CD4-positive, alpha-beta T cell treated with Interleukin-15 for 4 hours (primary cell): ENCODE measurements at regions not wholly inside any gene's neighbourhood (a gene's known extent, or its start where the extent isn't known, plus 50 kb on each side); places are given as distances from the start of the nearest gene placed in this dataset.
"Not testable (repeated sequence)": the region's sequence is repeated elsewhere in the genome, so short reads cannot be mapped to it uniquely, and the experiment has no call there.

Source experiments
- DNase-seq: peaks from one replicate; pipeline ENCODE4 v3.0.0-alpha.2; 2020; ENCODE audit warnings: low spot score

DNA sequence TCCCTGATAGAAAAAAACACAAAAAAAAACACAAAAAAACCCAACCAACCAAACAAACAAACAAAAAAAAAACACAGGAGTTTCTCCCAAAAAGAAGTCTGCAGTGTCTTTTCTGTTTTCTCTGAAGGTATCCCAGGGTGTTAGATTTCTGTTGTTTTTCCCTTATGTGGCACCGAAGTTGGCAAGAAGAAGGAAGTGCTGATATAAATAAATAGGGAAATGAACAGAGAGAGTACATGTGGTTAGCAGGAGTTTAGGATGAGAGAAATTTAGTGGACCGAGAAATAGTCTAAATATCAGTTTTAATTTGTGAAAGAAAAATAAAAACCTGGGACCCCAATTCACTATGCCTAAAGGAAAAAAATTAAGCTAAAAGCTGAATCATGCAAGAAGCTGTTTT, 287.0 kb upstream of the SGCG start:
- no peak for DNase-seq

DNA sequence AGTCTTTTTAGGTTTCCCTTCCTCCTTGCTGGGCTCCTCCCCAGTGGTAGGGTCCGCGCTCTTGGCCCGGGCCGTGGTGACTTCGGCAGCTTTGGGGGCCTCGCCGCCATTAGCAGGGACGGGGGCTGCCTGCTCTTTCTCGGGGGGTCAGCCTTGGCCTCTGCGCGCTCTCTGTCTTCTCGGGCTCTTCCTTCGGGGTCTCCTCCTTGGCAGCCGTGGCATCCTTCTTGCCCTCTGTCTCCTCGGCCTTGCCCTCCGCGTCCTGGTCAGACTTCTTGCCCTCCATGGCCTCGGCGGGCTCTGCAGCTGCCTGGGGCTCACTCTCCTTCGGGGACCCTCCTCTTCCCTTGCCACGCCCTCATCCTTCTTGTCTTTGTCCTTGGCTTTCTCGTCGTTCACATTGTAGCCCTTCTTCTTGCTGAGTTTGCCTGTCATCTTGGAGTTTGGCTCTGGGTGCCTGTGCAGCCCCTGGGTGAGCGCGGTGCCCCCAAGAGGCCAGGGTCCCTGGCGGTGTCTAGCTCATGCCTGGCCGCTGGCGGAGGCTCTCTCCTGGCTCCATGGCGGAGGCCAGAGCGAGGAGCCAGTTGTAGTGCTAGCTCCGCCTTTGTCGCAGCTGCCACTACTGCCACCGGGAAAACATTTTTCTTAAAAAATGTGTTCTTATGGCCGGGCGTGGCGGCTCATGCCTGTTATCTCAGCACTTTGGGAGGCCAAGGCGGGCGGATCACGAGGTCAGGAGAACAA, 283.0 kb upstream of the SGCG start:
- DNase-seq: no peak

GRCh38 chr13:22900416-22900951, 280.3 kb upstream of the SGCG start:
- not testable (repeated sequence) for DNase-seq

GRCh38 chr13:22903301-22903700, 277.5 kb upstream of the SGCG start:
- DNase-seq: no peak

- DNase-seq: no peak
Observed at GRCh38 chr13:22903925-22904324, 276.9 kb upstream of the SGCG start.

DNA sequence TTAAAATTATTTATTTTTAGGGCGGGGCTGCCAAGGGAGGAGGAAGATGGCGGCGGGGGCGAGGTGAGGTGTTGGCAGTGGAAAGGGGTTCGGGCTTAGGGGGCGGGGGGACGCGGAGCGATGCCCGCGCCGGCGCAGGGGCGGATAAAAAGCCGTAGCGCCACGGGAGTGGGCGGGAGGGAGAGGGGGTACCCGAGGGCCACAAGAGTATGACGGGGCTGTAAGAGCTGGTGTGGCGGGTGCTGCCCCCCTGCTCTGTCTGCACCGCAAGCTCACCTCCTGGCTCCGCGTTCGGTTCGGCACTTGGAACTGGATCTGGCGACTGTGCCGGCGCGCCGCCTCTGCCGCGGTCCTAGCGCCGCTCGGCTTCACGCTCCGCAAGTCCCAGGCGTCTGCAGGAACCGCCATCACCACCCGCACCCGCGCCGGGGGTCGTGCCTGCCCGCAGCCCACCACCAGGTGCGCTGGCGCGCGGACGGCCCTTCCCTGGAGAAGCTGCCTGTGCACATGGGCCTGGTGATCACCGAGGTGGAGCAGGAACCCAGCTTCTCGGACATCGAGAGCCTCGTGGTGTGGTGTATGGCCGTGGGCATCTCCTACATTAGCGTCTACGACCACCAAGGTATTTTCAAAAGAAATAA, 265.2 kb upstream of the SGCG start:
- no peak for DNase-seq

GRCh38 chr13:22916276-22916675, 264.5 kb upstream of the SGCG start:
- DNase-seq: not testable (repeated sequence)

DNA sequence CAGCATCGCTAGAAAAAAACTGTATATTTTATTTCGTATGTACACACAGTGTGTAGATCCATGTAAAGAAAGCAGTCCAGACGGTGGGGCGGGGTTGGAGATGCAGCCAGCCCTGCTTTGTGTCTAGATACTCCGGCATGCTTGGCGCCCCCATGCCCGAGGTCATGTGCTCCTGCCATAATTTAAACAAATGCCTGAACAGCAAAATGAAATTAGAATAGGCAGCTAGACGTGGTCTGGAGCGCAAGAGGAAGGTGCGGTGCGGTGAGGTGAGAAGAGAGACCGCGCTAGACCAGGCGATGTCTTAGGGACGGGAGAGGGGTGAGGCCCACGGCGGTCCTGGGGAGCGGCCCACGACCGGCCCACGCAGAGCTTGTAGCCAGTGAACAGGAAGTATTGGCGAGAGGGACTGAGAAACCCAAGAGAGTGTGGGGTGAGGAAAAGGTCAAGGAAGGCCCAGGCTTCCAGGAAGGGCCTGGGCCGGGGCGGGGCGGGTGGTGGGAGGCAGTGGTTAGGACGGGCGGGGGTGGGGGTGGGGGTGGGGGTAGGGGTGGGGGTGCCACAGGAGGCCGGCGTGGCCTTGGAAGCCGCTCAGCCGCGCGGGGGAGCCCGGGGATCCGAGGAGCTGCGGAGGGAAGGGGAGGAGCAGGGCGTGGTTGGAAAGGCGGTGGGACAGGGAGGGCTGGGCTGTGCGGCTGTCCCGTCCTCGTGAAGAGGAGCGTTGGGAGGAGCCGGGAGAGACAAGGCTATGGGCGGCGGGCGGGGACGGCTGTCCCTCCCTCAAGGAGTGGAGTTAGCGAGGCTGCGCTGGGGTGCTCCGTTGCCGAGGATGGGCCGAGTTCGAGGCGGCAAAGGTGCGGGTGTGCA, 254.7 kb upstream of the SGCG start:
- DNase-seq: no peak

DNA sequence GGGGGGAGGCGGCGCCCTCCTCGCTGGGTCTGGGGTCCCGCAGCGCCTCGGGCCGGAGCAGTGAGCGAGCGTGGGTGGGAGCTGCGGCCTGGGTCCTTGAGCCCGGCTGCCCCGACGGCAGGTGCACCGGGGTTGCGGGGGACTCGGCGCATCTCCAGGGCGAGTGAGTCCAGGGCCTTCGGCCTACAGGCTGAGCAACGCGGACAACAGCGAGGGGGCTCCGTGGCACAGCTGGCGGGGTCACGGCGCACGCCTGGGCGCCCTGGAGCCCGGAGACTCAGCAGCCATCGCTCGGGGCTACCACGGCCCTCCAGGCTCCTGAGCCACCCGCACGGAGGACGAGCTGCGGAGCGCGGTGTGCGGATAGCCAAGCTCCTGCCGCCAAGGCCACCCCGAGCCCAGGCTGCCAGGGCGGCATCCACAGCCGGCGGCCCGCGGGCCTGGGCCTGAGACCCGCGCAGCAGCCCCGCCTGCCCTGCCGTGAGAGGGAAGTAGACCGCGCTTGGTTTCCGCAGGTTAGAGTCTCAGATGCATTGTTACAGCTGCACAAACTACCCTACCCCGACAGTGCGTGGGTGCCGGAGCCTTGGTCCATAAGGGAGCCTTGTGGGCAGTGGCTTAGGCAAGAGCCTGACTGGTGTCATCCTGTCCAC, 253.9 kb upstream of the SGCG start:
- DNase-seq: no peak

DNA sequence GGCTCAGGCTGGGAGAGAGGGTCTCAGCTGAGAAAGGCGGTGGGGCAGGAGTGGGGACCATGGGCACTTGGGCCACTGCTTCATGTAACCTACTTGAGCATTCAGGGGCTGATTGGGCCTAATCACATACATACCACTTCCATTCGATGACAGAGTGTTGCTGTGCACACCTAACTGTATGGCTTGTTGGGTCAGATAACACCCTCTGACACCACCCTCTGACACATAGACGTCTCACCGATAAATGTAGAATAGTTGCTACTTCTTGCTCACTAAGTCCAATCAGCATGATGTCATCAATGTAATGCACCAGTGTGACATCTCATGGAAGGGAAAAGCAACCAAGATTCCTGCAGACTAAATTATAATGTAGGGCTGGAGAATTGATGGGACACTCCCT, 252.9 kb upstream of the SGCG start:
- not testable (repeated sequence) for DNase-seq

- no peak for DNase-seq
Observed at GRCh38 chr13:22929381-22930126, 251.2 kb upstream of the SGCG start.

GRCh38 chr13:22931576-22931975, 249.2 kb upstream of the SGCG start:
- no peak for DNase-seq

GRCh38 chr13:22932632-22933412, 248.0 kb upstream of the SGCG start:
- not testable (repeated sequence) for DNase-seq

- DNase-seq: no peak
Observed at GRCh38 chr13:22933571-22934181, 247.1 kb upstream of the SGCG start.

DNA sequence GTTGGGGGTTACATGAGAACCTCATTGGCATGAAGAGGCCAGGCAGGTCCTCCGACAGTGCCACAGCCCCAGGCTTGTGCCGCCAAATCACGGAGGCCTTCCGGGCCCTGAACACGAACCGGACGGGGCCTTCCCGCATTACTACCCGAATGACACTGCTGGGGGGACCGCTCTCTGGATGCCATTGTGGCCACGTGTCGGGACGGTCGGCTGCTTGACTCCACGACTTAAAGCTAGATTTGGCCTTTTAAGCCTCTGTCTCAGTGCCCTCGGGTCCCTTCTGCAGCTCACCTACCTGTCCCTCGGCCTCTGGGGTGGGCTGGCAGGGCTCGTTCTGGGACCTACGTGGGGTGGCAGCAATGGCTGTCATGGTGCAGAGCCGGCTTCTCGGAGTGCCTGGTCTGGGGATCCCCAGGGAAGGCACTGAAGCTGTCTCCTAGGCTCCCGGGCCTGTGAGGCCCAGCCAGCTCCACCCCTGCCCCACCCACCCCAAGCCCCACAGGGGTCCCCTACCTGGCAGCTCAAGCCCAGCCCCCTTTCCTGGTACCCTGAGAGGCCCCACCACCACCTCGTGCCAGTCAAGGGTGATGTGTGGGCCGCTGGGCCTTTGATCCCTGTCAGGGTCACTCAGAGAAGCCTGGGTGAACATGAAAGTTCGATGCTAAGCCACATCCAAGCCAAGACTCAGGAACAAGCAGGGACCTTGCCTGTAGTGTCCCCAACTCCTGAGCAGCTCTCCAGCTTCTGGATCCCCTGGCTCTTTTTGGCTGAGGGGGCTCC, 245.8 kb upstream of the SGCG start:
- DNase-seq: no peak

DNA sequence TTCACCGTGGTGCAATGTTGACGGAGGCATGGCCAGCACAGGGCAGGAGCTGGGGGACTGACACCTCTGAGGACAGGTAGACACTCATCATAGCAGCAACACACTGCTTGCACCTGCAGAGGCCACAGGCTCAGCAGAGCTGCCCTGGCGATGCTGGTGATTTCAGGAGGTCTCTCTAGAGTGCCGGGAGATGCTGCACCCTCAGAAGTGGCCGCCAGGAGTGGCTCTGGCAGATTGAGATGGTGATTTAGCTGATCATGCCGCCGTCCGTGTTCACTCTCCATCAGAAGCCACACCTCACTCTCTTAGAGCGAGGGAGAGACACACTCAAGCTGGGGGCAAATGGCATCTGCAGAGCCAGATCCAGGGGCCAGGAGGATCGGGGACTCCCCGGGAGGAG, 244.6 kb upstream of the SGCG start:
- no peak for DNase-seq

DNA sequence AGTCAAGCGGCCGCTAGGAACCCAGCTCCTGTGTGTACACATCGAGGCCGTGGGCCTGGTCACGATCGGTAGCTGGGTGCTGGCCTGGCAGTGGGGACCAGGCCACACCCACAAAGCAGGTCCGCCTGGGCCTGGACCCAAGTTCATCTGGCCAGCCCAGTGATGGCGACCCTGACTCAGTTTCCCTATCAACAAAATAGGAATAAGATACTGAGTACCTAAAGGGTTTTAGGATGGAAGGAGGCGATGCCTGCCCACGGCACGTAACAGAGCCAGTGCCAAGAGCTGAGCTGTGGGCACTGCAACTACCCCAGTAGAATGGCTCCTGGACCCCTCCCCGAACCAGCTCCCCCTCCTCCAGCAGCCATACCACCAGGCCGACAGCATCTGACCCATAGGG, 243.5 kb upstream of the SGCG start:
- DNase-seq: no peak

DNA sequence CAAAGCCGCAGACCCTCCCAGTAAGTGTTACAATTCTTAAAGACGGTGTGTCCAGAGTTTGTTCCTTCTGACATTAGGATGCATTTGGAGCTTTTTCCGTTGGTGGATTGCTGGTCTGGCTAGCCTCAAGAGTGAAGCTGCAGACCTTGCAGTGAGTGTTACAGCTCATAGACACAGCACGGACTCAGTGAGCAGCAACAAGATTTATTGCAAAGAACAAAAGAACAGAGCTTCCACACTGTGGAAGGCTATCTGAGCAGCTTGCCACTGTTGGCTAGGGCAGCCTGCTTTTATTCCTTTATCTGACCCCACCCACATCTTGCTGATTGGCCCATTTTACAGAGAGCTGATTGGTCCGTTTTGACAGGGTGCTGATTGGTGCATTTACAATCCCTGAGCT, 242.8 kb upstream of the SGCG start:
- DNase-seq: no peak

DNA sequence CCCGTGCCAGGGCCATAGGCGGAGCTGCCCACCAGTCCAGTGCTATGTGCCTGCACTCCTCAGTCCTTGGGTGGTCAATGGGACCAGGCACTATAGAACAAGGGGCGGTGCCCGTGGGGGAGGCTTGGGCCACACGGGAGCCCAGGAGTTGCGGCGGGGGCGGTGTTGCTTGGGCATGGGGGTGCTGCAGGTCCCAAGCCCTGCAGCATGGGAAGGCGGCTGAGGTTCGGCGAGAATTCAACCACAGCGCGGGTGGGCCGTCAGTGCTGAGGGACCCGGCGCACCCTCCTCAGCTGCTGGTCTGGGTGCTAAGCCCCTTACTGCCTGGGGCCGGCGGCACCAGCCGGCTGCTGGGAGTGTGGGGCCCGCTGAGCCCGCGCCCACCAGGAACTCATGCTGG, 242.2 kb upstream of the SGCG start:
- no peak for DNase-seq
